Activated CD8-positive, alpha-beta memory T cell treated with anti-CD3 and anti-CD28 coated beads for 48 hours (primary cell): ENCODE measurements at regions not wholly inside any gene's neighbourhood (a gene's known extent, or its start where the extent isn't known, plus 50 kb on each side); places are given as distances from the start of the nearest gene placed in this dataset.
A peak's percentile ranks its signal among the peaks of the same experiment; 100 is the strongest.
"Not testable (repeated sequence)": the region's sequence is repeated elsewhere in the genome, so short reads cannot be mapped to it uniquely, and the experiment has no call there.

Source experiments
- DNase-seq, 3 experiments: peaks; one replicate each; pipeline ENCODE4 v3.0.0-alpha.2; 2020; ENCODE audit warnings: low read depth in 2 of 3, low spot score in 2 of 3

GRCh38 chr12:8282181-8282580 is 54.8 kb upstream of the FAM90A1 start:
- not testable (repeated sequence) for DNase-seq

DNA sequence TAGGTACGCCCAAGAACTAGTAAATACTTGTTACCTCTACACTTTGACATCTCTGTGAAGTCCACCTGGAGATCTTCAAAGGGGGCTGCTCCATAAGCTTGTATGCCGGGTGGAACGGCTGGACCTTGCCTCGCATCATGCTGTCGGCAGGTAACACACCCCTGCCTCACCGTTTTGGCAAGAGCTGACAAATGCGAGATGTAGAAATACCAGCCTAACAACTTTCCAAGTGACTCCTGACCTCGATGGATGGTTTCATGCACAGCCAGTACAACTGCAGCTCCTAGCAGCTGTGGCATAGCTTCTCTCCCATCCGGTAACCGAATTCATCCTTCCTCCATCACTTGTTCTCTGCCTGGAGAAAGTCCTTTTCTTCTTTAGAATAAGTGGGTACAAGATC is 58.3 kb upstream of the FAM90A1 start:
- not testable (repeated sequence) for DNase-seq

GRCh38 chr12:8291764-8292163 is 64.3 kb upstream of the FAM90A1 start:
- not testable (repeated sequence) for DNase-seq

GRCh38 chr12:8294662-8295061 is 67.2 kb upstream of the FAM90A1 start:
- not testable (repeated sequence) for DNase-seq

DNA sequence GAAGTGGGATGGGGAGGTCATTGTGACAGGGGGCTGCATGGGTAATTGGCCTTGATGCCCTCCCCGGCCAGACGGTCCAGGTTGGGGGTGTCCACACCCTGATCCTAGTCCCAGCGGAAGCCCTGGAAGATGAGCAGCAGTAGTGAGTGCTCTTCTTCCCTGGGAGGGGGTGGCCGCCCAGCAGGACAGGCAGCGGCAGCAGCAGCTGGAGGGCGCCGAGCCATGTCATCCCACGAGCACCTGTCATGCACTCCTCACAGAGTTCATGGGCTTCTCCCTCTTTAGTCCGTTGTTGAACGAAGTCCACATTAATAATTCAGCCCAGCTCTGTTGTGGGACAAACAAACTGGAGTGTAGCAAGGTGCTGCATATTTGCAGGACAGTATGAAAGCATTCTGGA is 81.2 kb upstream of the FAM90A1 start:
- DNase-seq: not testable (repeated sequence)

DNA sequence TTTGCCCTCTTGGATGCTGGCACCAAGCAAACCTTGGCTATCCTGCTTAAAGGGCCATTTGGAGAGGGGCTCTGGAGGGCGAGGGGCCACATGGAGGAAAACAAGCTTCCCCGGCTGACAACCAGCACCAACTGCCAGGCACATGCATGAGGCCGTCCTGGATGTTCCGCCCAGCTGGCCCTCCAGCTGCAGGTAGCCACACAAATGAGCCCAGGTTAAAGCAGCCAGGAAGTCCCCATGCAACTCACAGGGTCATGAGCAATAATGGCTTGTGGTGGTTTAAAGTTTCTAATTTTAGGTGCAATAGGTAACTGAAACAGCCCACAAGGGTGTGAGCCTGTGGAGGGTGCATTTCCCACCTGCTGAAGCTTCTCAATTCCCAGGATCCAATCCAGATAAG is 88.6 kb upstream of the FAM90A1 start:
- DNase-seq: not testable (repeated sequence)

GRCh38 chr12:8317675-8318074 is 90.3 kb upstream of the FAM90A1 start:
- not testable (repeated sequence) for DNase-seq

GRCh38 chr12:8320251-8320730 is 92.9 kb upstream of the FAM90A1 start:
- DNase-seq: peak in 2 of 3 experiments; percentile 1 to 2

DNA sequence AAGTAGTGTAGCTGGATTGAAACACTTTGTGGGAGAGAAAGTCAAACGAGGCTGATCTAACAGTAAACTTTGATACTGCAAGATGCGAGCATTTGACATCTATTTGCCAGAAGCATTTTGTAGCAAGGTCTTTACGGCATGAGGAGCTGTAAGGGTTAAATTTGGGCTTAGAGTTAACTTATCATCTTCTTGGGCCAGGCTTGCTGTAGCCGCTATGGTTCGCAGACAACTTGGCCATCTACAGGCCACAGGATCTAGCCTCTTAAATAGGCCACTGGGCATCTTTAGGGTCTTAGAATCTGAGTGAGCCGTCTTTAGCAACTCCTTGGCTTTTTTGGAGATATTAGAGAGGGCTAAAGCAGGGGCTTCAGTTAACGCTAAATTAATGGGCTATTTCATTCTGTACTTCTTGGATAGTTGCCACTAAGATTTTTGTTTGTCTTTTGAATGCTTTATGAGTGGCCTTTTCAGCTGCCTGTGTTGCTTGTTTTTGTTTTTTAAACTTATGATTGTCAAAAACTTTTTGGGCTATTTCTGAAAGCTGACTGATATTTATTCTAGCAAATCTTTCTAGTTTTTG is 93.5 kb upstream of the FAM90A1 start:
- DNase-seq: not testable (repeated sequence)

GRCh38 chr12:8325145-8325839 is 97.9 kb upstream of the FAM90A1 start:
- not testable (repeated sequence) for DNase-seq

- DNase-seq: not testable (repeated sequence)
Observed at GRCh38 chr12:8328835-8329234, 101.4 kb upstream of the FAM90A1 start.

GRCh38 chr12:8332373-8332772 is 105.0 kb upstream of the FAM90A1 start:
- DNase-seq: not testable (repeated sequence)

- DNase-seq: not testable (repeated sequence)
Observed at GRCh38 chr12:8351073-8351472, 104.7 kb upstream of the CLEC6A start.

DNA sequence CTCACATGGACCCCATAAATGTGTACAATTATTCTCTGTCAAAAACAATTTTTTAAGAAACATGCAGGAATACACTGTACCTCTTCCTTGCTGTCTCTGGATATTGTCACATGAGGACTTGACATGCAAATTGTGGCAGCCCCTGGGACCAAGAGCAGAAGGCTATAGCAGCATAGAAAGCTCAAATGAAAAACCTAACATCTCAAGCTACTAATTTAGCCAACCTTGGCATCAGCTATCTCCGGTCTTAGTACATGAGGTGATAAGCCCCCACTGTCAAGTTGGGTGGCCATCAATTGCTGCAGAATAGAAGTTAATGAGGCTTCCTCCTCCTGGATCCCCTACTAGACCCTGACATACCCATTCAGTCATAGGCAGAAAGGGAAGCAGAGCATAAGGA is 101.0 kb upstream of the CLEC6A start:
- not testable (repeated sequence) for DNase-seq

GRCh38 chr12:8355531-8355930 is 100.2 kb upstream of the CLEC6A start:
- DNase-seq: not testable (repeated sequence)

DNA sequence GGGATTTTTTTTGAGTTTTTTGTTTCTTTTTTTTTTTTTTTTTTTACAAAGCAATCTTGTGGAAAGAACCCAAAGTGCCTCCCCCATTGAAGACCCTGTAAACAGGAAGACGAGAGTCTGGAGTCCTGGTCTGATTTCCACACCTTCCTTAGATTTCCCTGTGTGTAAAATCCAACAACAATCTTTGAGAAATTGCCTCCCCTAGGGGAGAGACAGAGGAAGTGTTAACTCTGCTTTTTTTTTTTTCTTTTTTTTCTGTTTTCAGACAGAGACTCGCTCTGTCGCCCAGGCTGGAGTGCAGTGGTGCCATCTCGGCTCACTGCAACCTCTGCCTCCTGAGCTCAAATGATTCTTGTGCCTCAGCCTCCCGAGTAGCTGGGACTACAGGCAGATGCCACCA is 82.0 kb upstream of the CLEC6A start:
- DNase-seq: not testable (repeated sequence)

DNA sequence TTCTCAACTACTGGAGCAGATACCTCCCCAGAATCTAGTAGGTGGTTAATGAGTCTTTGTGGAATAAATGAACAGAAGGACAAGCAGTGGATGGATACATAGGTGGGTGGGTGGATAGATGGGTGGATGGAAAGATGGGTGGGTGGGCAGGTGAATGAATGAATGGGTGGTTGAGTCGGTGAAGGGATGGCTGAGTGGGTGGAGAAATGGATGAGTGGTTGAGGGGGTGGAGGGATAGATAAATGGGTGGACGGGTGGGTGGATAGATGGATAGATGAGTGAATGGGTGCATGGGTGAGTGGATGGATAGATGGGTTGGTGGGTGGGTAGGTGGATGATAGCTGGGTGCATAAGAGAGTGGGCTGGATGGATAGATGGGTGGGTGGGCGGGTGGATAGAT is 80.6 kb upstream of the CLEC6A start:
- not testable (repeated sequence) for DNase-seq

- DNase-seq: not testable (repeated sequence)
Observed at GRCh38 chr12:8377756-8378155, 78.0 kb upstream of the CLEC6A start.

GRCh38 chr12:8382556-8382955 is 73.2 kb upstream of the CLEC6A start:
- DNase-seq: not testable (repeated sequence)

GRCh38 chr12:8384686-8385085 is 71.1 kb upstream of the CLEC6A start:
- not testable (repeated sequence) for DNase-seq

DNA sequence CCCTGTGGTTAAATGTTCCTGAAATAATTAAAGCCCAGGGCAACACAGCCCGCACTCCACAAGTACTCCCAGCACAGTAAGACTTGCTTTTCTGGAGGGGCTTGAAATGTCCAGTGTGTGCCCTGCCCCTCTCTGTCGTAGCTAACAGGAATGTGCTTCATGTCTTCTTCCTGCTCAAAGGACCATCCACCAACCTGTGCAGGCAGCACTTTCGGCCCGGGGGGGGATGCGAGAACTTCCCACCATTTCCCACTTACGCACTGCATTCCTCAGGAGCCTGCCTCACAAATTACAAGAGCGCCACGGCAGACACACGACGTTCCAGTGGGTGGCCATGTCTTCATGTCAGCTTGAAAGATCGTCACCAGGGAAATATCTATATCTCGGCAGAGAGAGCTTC is 70.3 kb upstream of the CLEC6A start:
- not testable (repeated sequence) for DNase-seq

DNA sequence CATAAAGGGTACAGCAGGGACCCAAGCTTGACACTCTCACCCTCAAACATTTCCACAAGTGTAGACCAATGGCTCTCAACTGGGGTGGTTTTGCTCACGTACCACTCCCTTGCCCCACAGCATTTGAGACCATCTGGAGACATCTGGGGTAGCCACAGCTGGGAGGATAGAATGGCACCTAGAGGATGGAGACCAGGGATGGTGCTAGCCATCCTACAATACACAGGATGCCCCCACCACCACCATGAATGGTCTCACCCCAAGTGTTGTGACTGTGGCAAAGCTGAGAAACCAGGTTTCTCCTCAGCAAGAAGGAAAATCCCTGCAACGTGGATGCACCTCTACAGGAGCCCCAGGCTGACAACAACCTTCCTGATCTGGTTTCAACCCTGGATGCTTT is 69.1 kb upstream of the CLEC6A start:
- DNase-seq: not testable (repeated sequence)

GRCh38 chr12:8389296-8389695 is 66.5 kb upstream of the CLEC6A start:
- not testable (repeated sequence) for DNase-seq
